ENCODE measurements at regions not wholly inside any gene's neighbourhood (a gene's known extent, or its start where the extent isn't known, plus 50 kb on each side); places are given as distances from the start of the nearest gene placed in this dataset.

GRCh38 chr20:12882832-12883506 lies 125.8 kb upstream of the SPTLC3 start:
- TF ChIP-seq ZFP3 (CRISPR knock-in tag; IDR thresholded peaks at IDR 0.05) = no peak
- no peak for TF ChIP-seq BACH2 (CRISPR knock-in tag; IDR thresholded peaks at IDR 0.05; ENCODE audit: borderline replicate concordance)
- no peak for TF ChIP-seq PPARA (CRISPR knock-in tag; IDR thresholded peaks at IDR 0.05; ENCODE audit: borderline replicate concordance)
- TF ChIP-seq, protein P1, sequence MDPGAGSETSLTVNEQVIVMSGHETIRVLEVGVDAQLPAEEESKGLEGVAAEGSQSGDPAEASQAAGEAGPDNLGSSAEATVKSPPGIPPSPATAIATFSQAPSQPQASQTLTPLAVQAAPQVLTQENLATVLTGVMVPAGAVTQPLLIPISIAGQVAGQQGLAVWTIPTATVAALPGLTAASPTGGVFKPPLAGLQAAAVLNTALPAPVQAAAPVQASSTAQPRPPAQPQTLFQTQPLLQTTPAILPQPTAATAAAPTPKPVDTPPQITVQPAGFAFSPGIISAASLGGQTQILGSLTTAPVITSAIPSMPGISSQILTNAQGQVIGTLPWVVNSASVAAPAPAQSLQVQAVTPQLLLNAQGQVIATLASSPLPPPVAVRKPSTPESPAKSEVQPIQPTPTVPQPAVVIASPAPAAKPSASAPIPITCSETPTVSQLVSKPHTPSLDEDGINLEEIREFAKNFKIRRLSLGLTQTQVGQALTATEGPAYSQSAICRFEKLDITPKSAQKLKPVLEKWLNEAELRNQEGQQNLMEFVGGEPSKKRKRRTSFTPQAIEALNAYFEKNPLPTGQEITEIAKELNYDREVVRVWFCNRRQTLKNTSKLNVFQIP (CRISPR knock-in tag; IDR thresholded peaks at IDR 0.05; ENCODE audit: borderline replicate concordance, low read depth) = no peak
- no peak for TF ChIP-seq GLIS3 (CRISPR knock-in tag; IDR thresholded peaks at IDR 0.05)
- TF ChIP-seq ZC3H10 (CRISPR knock-in tag; IDR thresholded peaks at IDR 0.05) = no peak
- TF ChIP-seq SNAI2 (CRISPR knock-in tag; IDR thresholded peaks at IDR 0.05) = no peak
- TF ChIP-seq RARB (CRISPR knock-in tag; IDR thresholded peaks at IDR 0.05) = no peak
- no peak for TF ChIP-seq ZFP30 (CRISPR knock-in tag; IDR thresholded peaks at IDR 0.05)
- TF ChIP-seq TOX (CRISPR knock-in tag; IDR thresholded peaks at IDR 0.05; ENCODE audit: borderline replicate concordance) = no peak
- TF ChIP-seq OSR1 (CRISPR knock-in tag; IDR thresholded peaks at IDR 0.05) = no peak
- TF ChIP-seq ESRRG (CRISPR knock-in tag; IDR thresholded peaks at IDR 0.05) = no peak
- no peak for TF ChIP-seq PATZ1 (CRISPR knock-in tag; IDR thresholded peaks at IDR 0.05; ENCODE audit: borderline replicate concordance)
- TF ChIP-seq, protein P2, sequence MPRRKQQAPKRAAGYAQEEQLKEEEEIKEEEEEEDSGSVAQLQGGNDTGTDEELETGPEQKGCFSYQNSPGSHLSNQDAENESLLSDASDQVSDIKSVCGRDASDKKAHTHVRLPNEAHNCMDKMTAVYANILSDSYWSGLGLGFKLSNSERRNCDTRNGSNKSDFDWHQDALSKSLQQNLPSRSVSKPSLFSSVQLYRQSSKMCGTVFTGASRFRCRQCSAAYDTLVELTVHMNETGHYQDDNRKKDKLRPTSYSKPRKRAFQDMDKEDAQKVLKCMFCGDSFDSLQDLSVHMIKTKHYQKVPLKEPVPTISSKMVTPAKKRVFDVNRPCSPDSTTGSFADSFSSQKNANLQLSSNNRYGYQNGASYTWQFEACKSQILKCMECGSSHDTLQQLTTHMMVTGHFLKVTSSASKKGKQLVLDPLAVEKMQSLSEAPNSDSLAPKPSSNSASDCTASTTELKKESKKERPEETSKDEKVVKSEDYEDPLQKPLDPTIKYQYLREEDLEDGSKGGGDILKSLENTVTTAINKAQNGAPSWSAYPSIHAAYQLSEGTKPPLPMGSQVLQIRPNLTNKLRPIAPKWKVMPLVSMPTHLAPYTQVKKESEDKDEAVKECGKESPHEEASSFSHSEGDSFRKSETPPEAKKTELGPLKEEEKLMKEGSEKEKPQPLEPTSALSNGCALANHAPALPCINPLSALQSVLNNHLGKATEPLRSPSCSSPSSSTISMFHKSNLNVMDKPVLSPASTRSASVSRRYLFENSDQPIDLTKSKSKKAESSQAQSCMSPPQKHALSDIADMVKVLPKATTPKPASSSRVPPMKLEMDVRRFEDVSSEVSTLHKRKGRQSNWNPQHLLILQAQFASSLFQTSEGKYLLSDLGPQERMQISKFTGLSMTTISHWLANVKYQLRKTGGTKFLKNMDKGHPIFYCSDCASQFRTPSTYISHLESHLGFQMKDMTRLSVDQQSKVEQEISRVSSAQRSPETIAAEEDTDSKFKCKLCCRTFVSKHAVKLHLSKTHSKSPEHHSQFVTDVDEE (CRISPR knock-in tag; IDR thresholded peaks at IDR 0.05) = no peak
- no peak for TF ChIP-seq ZNF70 (CRISPR knock-in tag; IDR thresholded peaks at IDR 0.05)
- TF ChIP-seq CSRNP3 (CRISPR knock-in tag; IDR thresholded peaks at IDR 0.05) = no peak
- TF ChIP-seq TCF4 (CRISPR knock-in tag; IDR thresholded peaks at IDR 0.05; ENCODE audit: borderline replicate concordance) = no peak
- no peak for ATAC-seq

DNA sequence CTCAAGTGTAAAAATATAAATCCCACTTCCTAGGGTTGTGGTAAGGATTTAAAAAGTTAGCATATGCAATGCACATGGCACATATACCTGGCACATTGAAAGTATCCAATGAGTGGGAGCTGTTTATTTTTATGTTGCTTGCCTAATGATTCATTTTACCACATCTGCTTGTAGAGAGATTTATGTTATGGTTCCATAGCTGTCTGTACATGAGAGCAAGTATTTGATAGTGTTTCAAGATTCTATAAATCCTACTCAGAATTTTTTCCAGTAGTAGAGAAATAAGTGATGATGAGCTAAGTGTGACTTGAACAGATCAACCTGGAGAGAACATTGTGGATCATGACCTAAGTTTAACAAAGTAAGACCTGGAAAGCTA lies 125.3 kb upstream of the SPTLC3 start:
- TF ChIP-seq PATZ1 (CRISPR knock-in tag; IDR thresholded peaks at IDR 0.05; ENCODE audit: borderline replicate concordance) = no peak
- TF ChIP-seq PPARA (CRISPR knock-in tag; IDR thresholded peaks at IDR 0.05; ENCODE audit: borderline replicate concordance) = no peak
- no peak for TF ChIP-seq CSRNP3 (CRISPR knock-in tag; IDR thresholded peaks at IDR 0.05)
- TF ChIP-seq BACH2 (CRISPR knock-in tag; IDR thresholded peaks at IDR 0.05; ENCODE audit: borderline replicate concordance) = no peak
- TF ChIP-seq ISL1 (CRISPR knock-in tag; IDR thresholded peaks at IDR 0.05) = no peak
- ATAC-seq = no peak
